GM13977 (cell line): ENCODE measurements at regions not wholly inside any gene's neighbourhood (a gene's known extent, or its start where the extent isn't known, plus 50 kb on each side); places are given as distances from the start of the nearest gene placed in this dataset.

ENCODE experiments used
- DNase-seq: peaks from one replicate; pipeline ENCODE4 v3.0.0; 2012; ENCODE audit warnings: low spot score
- CTCF ChIP-seq: IDR thresholded peaks from 2 replicates; pipeline ENCODE4 v1.5.1; 2012; ENCODE audit warnings: mild to moderate bottlenecking, control low read depth; ENCODE audit not compliant: insufficient read depth; ENCODE audit errors: extremely low read depth, missing control alignments
- in situ Hi-C: fragments of 300-500 bp; cut with MboI; formaldehyde crosslinking; loops from one replicate; pipeline ENCODE4 v1.12.0; 2022; ENCODE audit warnings: low sequenced_read_pairs, low pct_unique_long_range_greater_than_20kb, mixed read lengths, inconsistent platforms; ENCODE audit not compliant: unreplicated experiment

DNA sequence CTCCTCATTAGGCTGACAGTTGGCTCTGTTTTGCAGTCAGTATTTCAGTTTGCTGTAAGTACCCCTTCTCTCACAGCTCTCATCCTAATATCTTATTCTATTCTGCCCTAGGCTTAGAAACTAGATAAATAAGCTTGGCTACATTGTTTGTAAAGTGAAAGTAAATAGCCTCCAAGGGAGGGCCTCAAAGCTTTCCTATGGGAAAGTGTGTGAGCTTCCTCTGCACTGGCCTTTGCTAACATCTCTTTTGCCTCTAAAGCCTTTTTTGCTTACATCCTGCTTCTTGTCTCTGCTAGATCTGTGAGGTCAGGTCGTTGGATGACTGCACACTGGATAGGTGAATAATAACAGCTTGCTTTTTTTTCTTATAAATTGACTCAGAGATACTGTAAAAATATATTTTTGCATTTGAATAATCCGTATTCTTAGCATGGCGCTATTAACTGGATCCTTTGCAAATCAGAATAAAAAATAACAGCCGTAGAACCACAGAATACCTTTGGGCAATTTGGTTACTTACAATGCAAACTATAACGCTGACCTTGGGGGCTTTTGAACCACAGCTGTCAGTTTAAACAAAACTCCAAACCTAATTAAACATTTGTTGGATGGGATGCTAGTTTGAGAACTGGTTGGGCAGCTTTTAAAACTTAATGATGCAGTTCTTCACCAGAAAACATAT lies 55.1 kb downstream of the TTC6 start:
- no peak for DNase-seq
- in situ Hi-C loops: no loop called here
- no peak for TF ChIP-seq CTCF

DNA sequence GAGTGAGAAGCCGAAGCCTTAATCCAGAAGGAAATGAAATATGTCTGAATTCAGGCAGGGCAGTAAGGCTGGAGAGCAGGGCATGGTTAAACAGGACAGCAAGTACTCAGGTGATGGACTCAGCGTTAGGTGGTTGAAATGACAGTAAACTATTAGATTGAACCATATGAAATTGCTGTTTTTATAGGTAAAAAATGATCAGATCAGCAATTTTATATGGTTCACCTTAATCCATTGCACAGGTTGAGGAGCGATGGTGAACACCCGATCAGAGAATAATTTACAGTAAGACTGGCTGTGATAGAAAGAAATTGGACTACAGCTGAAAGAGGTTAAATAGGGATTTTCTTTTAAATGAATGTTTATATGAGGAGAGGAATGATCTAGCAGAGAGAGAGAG lies 56.6 kb downstream of the TTC6 start:
- no peak for DNase-seq
- in situ Hi-C loops: no loop called here
- no peak for TF ChIP-seq CTCF

- no peak for DNase-seq
- in situ Hi-C loops: no loop called here
- no peak for TF ChIP-seq CTCF
Measured at GRCh38 chr14:37655418-37655817, 60.0 kb downstream of the TTC6 start.

DNA sequence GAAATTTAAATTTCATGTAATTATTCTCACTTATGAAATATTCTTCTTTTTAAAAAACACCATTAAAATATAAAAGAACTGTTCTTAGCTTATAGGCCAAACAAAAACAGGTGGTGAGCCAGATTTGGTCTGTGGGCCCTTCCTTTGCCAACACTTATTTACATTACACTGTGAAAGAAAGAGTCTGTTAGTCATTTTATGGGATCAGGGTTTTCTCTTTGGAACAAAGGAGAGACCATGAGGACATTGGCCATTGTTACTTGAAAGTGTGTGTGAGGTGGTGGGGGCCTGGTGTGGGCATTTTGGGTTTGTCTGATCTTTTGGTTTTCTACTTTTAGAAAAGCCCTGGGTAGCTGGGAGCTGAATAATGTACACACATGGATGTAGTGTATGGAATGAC lies 62.7 kb downstream of the TTC6 start:
- TF ChIP-seq CTCF: no peak
- no peak for DNase-seq
- in situ Hi-C loops: no loop called here

DNA sequence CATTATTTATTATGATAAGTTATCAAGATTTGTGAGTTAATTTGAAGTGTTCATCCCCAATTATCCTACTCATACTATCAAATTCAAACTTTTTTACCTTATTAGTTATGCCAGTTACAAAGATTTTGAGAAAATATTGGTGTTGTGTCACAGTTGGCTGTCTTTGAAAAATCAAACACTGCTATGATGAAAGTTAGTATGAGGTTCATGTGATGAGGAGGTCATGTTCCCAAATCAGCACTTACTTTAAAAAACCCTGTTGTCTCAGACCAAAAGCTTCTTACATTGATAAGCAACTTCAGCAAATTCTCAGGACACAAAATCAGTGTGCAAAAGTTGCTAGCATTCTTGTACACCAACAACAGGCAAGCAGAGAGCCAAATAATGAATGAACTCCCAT lies 68.1 kb downstream of the TTC6 start:
- in situ Hi-C loops: no loop called here
- DNase-seq: no peak
- TF ChIP-seq CTCF: no peak

DNA sequence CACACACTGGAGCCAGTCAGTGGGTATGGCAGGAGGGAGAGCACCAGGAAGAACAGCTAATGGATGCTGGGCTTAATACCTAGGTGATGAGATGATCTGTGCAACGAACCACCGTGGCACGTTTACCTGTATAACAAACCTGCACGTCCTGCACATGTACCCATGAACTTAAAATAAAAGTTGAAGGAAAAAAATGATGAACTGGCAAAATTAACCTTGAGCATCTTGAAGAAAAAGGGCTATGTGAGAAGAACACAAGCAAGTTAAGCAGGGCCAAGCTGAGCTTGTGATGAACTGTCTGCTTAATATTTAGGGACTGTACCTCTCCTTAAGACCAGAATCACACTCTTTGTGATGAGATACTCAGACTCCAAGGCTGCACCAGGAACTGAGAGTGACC lies 70.0 kb downstream of the TTC6 start:
- in situ Hi-C loops: no loop called here
- no peak for TF ChIP-seq CTCF

More for the DNA sequence above, 70.0 kb downstream of the TTC6 start:
- no peak for DNase-seq
